ENCODE measurements at regions not wholly inside any gene's neighbourhood (a gene's known extent, or its start where the extent isn't known, plus 50 kb on each side); places are given as distances from the start of the nearest gene placed in this dataset.

- no peak for DNase-seq (ENCODE audit: low read depth)
- no peaks in the 10 kb centered on the region for H3K27me3 ChIP-seq (ENCODE audit: control insufficient read depth, insufficient read depth, low read length)
- TF ChIP-seq CTCF (IDR thresholded peaks at IDR 0.05; ENCODE audit: insufficient read depth, low read depth, low read length) = no peak
- CTCF ChIA-PET = no interaction called here
- no peaks in the 10 kb centered on the region for H3K36me3 ChIP-seq (ENCODE audit: control insufficient read depth, insufficient read depth, low read length)
- POLR2A ChIA-PET = no interaction called here
- no peak overlapping the region for H3K4me3 ChIP-seq (ENCODE audit: low read depth, low read length)
Measured at GRCh38 chr12:103011974-103012763, 54.7 kb downstream of the ASCL1 start.

- TF ChIP-seq CTCF (IDR thresholded peaks at IDR 0.05; ENCODE audit: insufficient read depth, low read depth, low read length) = no peak
- Histone ChIP-seq H3K27me3 (ENCODE audit: control insufficient read depth, insufficient read depth, low read length) (no peaks in the 10 kb centered on the region), H3K36me3 (ENCODE audit: control insufficient read depth, insufficient read depth, low read length) (no peaks in the 10 kb centered on the region), H3K4me3 (ENCODE audit: low read depth, low read length) (no peak overlapping the region)
- POLR2A ChIA-PET = no interaction called here
- DNase-seq (ENCODE audit: low read depth) = no peak
- CTCF ChIA-PET = no interaction called here
Measured at GRCh38 chr12:103012884-103013283, 55.4 kb downstream of the ASCL1 start.

- POLR2A ChIA-PET = no interaction called here
- CTCF ChIA-PET = no interaction called here
- DNase-seq (ENCODE audit: low read depth) = no peak
Measured at GRCh38 chr12:103013741-103014300, 56.3 kb downstream of the ASCL1 start.

GRCh38 chr12:103016381-103016780 lies 58.9 kb downstream of the ASCL1 start:
- DNase-seq (ENCODE audit: low read depth) = no peak
- ChIA-PET CTCF (no interaction called here), POLR2A (no interaction called here)
- Histone ChIP-seq H3K4me3 (ENCODE audit: low read depth, low read length) (no peak overlapping the region), H3K36me3 (ENCODE audit: control insufficient read depth, insufficient read depth, low read length) (no peaks in the 10 kb centered on the region), H3K27me3 (ENCODE audit: control insufficient read depth, insufficient read depth, low read length) (no peaks in the 10 kb centered on the region)
- TF ChIP-seq CTCF (IDR thresholded peaks at IDR 0.05; ENCODE audit: insufficient read depth, low read depth, low read length) = no peak

More at GRCh38 chr12:103013741-103014300, 56.3 kb downstream of the ASCL1 start:
- no peak for TF ChIP-seq CTCF (IDR thresholded peaks at IDR 0.05; ENCODE audit: insufficient read depth, low read depth, low read length)
- Histone ChIP-seq H3K4me3 (ENCODE audit: low read depth, low read length) (no peak overlapping the region), H3K36me3 (ENCODE audit: control insufficient read depth, insufficient read depth, low read length) (no peaks in the 10 kb centered on the region), H3K27me3 (ENCODE audit: control insufficient read depth, insufficient read depth, low read length) (no peaks in the 10 kb centered on the region)

- CTCF ChIA-PET = no interaction called here
Measured at GRCh38 chr12:103020839-103021238, 63.4 kb downstream of the ASCL1 start.

More at GRCh38 chr12:103020839-103021238, 63.4 kb downstream of the ASCL1 start:
- TF ChIP-seq CTCF (IDR thresholded peaks at IDR 0.05; ENCODE audit: insufficient read depth, low read depth, low read length) = no peak
- Histone ChIP-seq H3K36me3 (ENCODE audit: control insufficient read depth, insufficient read depth, low read length) (no peaks in the 10 kb centered on the region), H3K27me3 (ENCODE audit: control insufficient read depth, insufficient read depth, low read length) (no peaks in the 10 kb centered on the region), H3K4me3 (ENCODE audit: low read depth, low read length) (no peak overlapping the region)
- DNase-seq (ENCODE audit: low read depth) = no peak
- POLR2A ChIA-PET = no interaction called here

Data from BJ (cell line).